ENCODE measurements at regions not wholly inside any gene's neighbourhood (a gene's known extent, or its start where the extent isn't known, plus 50 kb on each side); places are given as distances from the start of the nearest gene placed in this dataset.

DNA sequence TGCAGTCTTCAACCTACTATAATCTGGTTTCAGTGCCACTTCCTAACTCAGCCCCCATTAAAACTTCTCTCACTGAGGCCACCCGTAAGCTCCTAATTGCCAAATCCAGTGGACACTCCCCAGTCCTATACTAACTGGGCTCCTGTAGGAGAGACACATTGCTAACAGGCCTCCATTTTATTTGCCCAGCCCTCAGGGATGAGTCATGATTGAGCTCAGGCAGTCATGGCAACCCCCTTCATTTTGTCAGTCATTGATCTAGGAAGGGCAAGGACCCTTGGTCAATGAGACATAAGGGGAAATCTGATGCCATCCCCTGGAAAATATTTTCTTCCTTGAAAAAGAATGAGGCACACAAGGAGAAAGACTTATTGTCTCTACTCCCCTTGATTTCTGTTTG lies 70.1 kb upstream of the HIF1A start:
- DNase-seq (ENCODE audit: low read depth in 4 of 4, low spot score in 1 of 4): no peak

- DNase-seq (ENCODE audit: low read depth in 4 of 4, low spot score in 1 of 4): no peak
Measured at GRCh38 chr14:61627612-61628011, 67.7 kb upstream of the HIF1A start.

DNA sequence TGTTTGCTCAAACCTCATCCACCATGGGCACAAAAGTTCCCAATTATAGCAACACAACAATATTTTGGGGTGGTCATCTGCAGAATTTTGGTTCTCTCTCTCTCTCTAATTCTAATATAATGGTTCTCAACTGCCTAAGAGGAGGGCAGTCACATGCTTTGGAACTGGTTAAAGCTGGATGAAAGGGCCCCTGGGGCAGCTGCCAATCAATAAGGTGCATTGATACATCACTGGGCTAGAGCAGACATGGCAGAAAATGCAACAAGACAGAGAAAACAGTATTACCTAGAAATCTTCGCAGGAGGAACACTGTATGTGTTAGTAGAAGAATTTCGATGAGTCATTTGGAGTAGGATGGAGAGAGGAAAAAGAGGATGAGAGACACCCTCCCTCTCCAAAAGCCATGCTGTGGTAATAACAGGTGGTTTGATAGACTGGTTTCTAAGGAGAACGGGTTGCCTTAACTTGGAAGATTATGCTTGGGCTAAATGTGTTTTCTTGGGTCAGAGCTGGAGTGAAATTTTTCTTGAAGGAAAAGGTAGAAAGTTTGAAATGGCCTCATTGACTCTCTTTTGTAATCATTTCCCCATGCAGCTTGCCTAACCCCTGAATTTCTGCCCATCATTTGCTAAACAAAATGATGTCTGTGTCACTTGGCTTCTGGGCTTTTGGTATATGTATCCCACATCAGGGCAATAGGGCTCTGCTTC lies 67.1 kb upstream of the HIF1A start:
- no peak for DNase-seq (ENCODE audit: low read depth in 4 of 4, low spot score in 1 of 4)

DNA sequence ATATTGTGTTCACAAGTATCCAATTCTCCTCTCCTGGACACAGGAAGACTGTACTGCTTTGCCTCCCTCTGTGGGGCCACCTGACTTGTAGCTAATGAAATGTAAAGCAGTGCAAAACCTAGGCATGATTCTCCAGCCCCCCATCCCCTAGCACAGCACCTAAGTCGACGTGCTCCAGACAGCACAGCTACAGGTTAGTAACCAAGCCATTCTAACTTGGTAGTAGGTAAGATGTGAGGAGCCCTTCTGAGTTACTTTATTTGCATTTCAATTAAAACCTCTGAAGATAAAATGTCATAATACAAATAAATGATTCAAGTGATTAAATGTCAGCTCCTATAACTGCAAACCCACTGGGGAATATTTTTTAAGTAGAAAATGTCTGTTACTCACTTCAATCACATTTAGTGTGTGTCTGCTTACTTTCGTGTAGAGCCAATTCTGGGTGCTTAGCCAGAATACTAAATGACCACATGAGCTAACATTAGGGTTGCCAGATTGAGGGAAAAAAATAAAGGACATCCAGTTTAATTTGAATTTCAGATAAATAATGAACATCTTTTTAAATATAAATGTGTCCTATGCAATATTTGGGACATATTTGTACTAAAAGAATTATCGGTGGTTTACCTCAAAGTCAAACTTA lies 64.8 kb upstream of the HIF1A start:
- DNase-seq (ENCODE audit: low read depth in 4 of 4, low spot score in 1 of 4): no peak

DNA sequence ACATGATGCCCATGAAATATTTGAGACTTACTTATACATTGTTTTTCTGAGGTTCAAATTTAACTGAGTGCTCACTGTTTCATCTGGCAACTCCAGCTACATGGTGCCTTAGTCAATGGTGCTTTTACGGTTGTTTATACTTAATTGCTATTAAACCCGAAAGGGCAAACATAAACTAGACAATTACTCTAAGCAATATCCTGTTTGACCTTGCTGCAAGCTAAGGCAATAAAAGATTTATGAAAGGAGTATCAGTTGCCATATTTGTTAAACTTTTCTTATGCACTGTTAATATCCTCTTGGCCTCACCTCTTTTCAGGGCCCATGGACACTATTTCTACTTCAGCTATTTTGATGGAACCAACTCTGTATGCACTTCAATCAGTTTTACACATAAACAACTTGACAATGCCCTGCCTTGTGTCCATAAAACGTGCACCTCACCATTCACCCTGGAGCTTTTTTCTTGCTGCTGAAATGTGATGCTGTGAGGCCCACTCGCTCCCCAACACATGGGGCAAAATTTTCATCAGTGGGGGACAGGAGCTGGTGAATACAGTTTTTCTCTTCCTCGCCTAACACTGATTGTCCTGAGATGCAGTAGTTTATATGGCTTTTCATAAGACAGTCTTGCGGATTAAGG lies 64.1 kb upstream of the HIF1A start:
- no peak for DNase-seq (ENCODE audit: low read depth in 4 of 4, low spot score in 1 of 4)

DNA sequence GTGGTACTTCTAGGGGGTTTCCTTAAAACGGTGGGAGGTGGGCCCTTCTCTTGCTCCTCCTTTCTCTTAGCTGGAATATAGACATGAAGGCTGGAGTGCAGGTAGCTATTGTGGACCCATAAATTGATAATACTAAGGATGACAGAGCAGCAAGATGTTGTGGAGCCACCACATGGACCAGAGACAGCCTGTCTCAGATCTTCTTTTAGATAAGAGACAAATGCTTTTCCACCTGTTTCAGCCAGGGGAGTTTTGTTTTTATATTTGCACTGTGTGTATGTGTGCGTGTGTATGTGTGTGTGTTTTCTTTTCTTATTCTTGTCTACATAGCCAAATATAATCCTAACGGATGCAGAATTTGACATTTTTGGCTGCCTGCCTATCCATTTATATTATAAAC lies 62.9 kb upstream of the HIF1A start:
- DNase-seq (ENCODE audit: low read depth in 4 of 4, low spot score in 1 of 4): no peak

DNA sequence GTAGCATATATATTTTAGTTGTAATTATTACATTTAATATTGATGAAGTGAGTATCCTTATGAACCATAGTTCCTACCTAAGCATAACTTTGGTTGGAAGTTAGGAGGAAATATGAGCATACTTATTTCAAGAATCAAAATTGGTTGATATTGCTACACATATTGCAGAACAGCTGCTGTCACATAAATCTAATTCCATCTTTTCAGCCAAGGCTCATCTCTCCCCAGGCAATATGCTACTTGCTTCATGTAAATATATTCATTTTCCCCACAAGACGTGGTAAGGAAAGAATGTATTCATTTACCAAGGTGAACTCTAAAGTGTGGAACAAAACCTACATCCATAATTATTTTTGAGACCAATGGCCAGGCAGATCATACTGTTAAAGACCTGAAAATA lies 62.5 kb upstream of the HIF1A start:
- no peak for DNase-seq (ENCODE audit: low read depth in 4 of 4, low spot score in 1 of 4)

- DNase-seq (ENCODE audit: low read depth in 4 of 4, low spot score in 1 of 4): no peak
Measured at GRCh38 chr14:61636291-61636690, 59.0 kb upstream of the HIF1A start.

DNA sequence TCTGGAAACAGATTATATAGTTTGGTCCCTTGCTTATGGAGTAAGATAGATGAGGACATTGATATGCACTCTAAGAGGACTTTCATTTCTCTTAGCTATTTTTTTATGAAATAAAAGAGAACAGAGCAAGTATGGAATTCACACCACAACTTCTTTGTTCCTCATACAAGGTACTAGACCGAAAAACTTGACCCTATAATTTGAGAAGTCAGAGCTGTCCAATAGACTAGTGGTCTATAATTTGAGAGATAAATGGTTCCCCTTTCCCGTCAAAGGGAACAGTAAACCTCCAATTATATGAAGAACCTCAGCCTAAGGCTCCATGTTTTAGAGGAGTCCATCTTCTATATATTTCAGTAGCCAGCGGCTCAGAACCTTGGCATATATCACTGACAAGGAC lies 58.5 kb upstream of the HIF1A start:
- DNase-seq (ENCODE audit: low read depth in 4 of 4, low spot score in 1 of 4): no peak

DNA sequence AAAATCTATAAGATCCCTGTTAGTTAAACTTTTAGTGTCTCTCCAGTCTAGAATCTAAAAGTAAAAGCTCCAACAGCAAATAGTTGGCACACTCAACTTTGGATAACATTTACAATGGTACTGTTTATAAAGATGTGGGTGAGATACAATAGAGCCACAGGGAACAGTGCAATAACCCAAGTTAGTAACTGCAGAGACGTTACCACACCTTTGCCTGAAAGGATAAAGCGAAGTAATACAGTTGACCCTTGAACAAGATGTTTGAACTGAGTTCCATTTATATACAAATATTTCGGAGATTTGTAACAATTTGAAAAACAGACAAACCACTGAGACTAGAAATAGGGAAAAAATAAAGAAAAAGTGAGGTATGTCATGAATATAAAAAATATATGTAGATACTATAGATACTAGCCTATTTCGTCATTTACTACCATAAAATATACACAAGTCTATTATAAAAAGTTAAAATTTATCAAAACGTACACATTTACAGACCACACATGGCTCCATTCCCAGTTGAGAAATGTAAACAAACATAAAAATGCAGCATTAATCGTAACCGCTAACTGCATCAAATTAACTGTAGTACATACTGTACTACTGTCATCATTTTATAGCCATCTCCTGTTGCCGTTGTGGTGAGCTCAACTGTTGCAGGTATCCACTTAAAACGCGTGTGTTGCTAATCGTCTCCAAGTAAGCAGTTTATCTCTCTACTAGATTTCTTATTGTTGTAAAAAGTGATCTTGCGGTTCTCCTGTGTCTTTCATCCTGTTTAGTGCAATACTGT lies 56.5 kb upstream of the HIF1A start:
- no peak for DNase-seq (ENCODE audit: low read depth in 4 of 4, low spot score in 1 of 4)

DNA sequence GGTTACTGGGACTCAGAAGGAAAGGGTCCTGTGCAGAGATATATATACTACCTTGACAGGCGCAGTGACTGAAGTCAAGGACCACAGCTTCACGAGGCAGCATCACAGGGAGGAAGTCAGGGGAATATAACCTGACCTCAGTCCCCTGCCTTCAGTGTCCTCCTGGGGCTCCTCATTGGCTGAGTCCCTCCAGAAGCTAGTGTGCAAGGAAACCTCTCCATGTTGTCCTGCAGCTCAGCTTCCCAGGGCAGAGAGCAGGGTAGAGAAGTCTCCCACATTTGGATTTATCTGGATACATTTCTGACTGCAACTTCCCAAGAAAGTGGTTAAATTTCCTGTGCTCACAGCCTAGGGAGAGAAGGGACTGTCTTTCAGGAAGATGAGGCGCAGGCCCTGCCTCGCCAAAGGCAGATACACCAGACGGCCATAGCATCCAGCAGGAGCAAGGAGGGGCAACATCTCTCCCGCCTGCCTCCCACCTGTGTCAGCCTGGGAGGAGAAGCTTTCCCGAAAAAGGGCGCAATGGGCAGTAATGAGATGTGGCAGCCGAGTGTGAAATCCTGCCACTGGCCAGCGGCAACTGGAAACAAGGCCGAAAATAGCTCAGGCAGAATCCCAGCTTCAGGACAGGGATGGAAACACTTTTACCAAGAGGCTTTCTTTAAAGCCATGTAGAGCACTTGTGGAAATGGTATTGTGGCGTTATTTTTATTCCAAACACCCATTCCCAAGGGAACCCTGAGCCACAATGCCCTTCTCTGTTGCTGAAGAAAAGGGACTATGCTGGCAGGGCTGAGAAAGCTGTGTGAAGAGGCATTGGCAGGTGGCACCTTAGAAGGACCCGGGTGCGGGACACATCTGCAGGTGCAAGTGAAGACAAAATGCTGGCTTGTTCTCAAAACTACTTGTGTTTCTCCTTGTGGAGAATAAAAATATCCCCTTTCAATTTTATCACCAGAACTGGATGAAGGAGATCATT lies 54.9 kb upstream of the HIF1A start:
- DNase-seq (ENCODE audit: low read depth in 4 of 4, low spot score in 1 of 4): no peak

- DNase-seq (ENCODE audit: low read depth in 4 of 4, low spot score in 1 of 4): no peak
Measured at GRCh38 chr14:61641914-61642613, 53.2 kb upstream of the HIF1A start.

DNA sequence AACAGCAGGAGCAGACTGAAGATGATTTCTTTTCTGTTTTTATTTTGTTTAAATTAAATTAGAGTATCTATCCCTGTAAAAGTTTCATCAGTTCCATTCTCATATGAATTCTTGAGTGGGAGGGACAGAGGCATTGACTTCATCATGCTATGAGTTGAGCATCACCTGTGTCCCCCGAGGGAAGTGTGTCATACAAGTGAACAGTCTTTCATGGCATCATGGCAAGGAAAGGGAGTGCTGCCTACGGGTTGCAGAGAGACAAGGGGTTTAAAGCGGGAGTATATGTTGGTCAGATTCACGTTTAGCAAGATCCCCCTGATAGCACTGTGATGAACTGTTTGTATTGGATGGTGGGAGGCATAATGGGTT lies 52.7 kb upstream of the HIF1A start:
- no peak for DNase-seq (ENCODE audit: low read depth in 4 of 4, low spot score in 1 of 4)

DNA sequence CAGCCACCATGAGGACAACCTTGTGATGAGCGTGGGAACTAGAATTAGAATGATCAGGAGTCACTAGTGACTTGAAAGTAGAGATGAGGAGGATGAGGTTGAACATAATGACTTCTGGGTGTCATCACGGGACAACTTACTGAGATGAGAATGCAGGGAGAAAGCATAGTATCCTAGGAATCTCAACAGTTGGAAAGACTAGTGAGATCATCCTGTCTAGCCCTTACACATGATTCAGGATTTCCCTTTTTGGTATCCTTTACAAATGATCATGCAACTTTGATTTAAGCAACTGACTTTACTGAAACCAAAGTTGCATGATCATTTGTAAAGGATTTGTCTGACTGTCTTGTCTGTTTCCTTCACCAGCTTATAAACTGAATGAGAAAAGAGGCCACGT lies 51.8 kb upstream of the HIF1A start:
- no peak for DNase-seq (ENCODE audit: low read depth in 4 of 4, low spot score in 1 of 4)

DNA sequence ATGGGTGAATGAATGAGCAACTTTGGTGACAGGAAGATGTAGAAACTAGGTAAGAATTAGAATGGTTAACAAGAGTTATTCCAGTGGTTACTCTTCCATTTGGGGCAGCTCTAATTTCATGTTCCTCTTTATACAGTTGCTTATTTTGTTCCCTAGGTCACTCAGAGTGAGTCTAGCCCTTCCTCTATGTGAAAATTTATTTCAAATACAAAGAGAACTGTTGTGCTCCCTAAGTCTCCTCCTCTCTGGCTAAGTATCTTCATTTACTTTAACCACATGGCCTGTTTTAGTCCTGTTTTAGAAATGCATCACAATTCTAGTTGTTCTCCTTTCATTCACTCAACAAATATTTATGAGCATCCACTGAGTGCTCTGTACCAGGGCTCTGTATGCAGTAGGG lies 51.1 kb upstream of the HIF1A start:
- no peak for DNase-seq (ENCODE audit: low read depth in 4 of 4, low spot score in 1 of 4)

DNA sequence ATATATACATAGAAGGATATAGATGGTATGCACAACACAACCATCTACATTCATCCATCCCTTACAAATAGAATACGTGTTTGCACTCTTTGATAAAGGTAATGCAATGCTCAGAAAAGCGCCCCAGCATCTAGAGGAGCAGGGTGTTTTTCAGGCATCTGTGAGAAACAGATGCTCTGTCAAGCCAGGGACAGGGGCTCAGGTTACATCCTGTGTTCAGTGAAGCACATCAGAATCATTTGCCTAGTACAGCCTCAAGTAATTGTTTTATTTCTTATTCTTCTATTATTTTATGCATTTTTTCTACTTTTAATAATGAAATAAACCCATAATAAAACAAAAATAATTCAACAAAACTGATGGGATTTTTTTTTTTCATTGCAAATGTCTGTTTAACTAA lies 50.5 kb upstream of the HIF1A start:
- DNase-seq (ENCODE audit: low read depth in 4 of 4, low spot score in 1 of 4): no peak

GRCh38 chr14:61645247-61645646 lies 50.1 kb upstream of the HIF1A start:
- DNase-seq (ENCODE audit: low read depth in 4 of 4, low spot score in 1 of 4): no peak
